ENCODE measurements at regions not wholly inside any gene's neighbourhood (a gene's known extent, or its start where the extent isn't known, plus 50 kb on each side); places are given as distances from the start of the nearest gene placed in this dataset.

GRCh38 chr13:85241060-85241459, 558.2 kb downstream of the SLITRK6 start:
- no peak for DNase-seq (ENCODE audit: low read depth)

- no peak for DNase-seq (ENCODE audit: low read depth)
Observed at GRCh38 chr13:85236413-85236812, 562.8 kb downstream of the SLITRK6 start.

GRCh38 chr13:85230691-85231093, 568.5 kb downstream of the SLITRK6 start:
- no peak for DNase-seq (ENCODE audit: low read depth)

- DNase-seq (ENCODE audit: low read depth) = no peak
Observed at GRCh38 chr13:85228692-85229091, 570.5 kb downstream of the SLITRK6 start.

- DNase-seq (ENCODE audit: low read depth) = no peak
Observed at GRCh38 chr13:85223883-85224656, 575.1 kb downstream of the SLITRK6 start.

GRCh38 chr13:85216576-85216975, 582.6 kb downstream of the SLITRK6 start:
- no peak for DNase-seq (ENCODE audit: low read depth)

- DNase-seq (ENCODE audit: low read depth) = no peak
Observed at GRCh38 chr13:85212692-85213091, 586.5 kb downstream of the SLITRK6 start.

GRCh38 chr13:85204668-85205344, 594.4 kb downstream of the SLITRK6 start:
- no peak for DNase-seq (ENCODE audit: low read depth)

GRCh38 chr13:85197431-85197830, 601.8 kb downstream of the SLITRK6 start:
- DNase-seq (ENCODE audit: low read depth) = no peak

GRCh38 chr13:85194482-85194881, 604.7 kb downstream of the SLITRK6 start:
- no peak for DNase-seq (ENCODE audit: low read depth)

- no peak for DNase-seq (ENCODE audit: low read depth)
Observed at GRCh38 chr13:85191996-85192718, 607.1 kb downstream of the SLITRK6 start.

GRCh38 chr13:85186356-85187045, 612.7 kb downstream of the SLITRK6 start:
- DNase-seq (ENCODE audit: low read depth) = no peak

GRCh38 chr13:85174291-85174690, 624.9 kb downstream of the SLITRK6 start:
- DNase-seq (ENCODE audit: low read depth) = no peak

- DNase-seq (ENCODE audit: low read depth) = no peak
Observed at GRCh38 chr13:85170372-85170771, 628.8 kb downstream of the SLITRK6 start.

GRCh38 chr13:85166891-85167290, 632.3 kb downstream of the SLITRK6 start:
- no peak for DNase-seq (ENCODE audit: low read depth)

GRCh38 chr13:85163063-85163462, 636.2 kb downstream of the SLITRK6 start:
- DNase-seq (ENCODE audit: low read depth) = no peak

- DNase-seq (ENCODE audit: low read depth) = no peak
Observed at GRCh38 chr13:85148009-85148408, 651.2 kb downstream of the SLITRK6 start.

- DNase-seq (ENCODE audit: low read depth) = no peak
Observed at GRCh38 chr13:85142351-85142927, 656.8 kb downstream of the SLITRK6 start.

- DNase-seq (ENCODE audit: low read depth) = no peak
Observed at GRCh38 chr13:85141401-85141800, 657.8 kb downstream of the SLITRK6 start.

GRCh38 chr13:85140192-85140591, 659.0 kb downstream of the SLITRK6 start:
- DNase-seq (ENCODE audit: low read depth) = no peak

GRCh38 chr13:85137516-85137915, 661.7 kb downstream of the SLITRK6 start:
- no peak for DNase-seq (ENCODE audit: low read depth)
